Mucosa of descending colon (tissue), 3 donors: ENCODE measurements at regions not wholly inside any gene's neighbourhood (a gene's known extent, or its start where the extent isn't known, plus 50 kb on each side); places are given as distances from the start of the nearest gene placed in this dataset.

Source experiments
- ATAC-seq: fragments of 200-7000 bp; cut with Tn5 transposase; one replicate; pipeline ENCODE4 v1.9.1; 2020; ENCODE audit warnings: mild to moderate bottlenecking, moderate library complexity
- DNase-seq, 3 donors: peaks; one replicate each; pipeline ENCODE4 v3.0.0-alpha.2; 2020
- H3K36me3 ChIP-seq: fragments of 200-600 bp; one replicate; pipeline ENCODE4 v1.8.0; 2021; ENCODE audit warnings: low read depth, mild to moderate bottlenecking
- H3K4me1 ChIP-seq: fragments of 200-600 bp; one replicate; pipeline ENCODE4 v1.8.0; 2021; ENCODE audit warnings: low read depth, mild to moderate bottlenecking
- H3K4me3 ChIP-seq: fragments of 200-600 bp; one replicate; pipeline ENCODE4 v1.8.0; 2021; ENCODE audit warnings: mild to moderate bottlenecking
- H3K9me3 ChIP-seq: fragments of 200-600 bp; one replicate; pipeline ENCODE4 v1.8.0; 2021; ENCODE audit warnings: mild to moderate bottlenecking
- CTCF ChIP-seq: fragments of 200-600 bp; IDR thresholded peaks from one replicate; pipeline ENCODE4 v1.8.0; 2022; ENCODE audit warnings: antibody characterized with exemption, mild to moderate bottlenecking
- intact Hi-C, 2 donors: fragments of 100-400 bp; cut with DNase I in 1 of 2; cut with micrococcal nuclease in 1 of 2; formaldehyde crosslinking; loops; one replicate each; pipeline versions ENCODE4 v1.11.0 to v1.11.1; 2022; cut with DNase I, micrococcal nuclease
- donor health status: DM: no; HTN: no; CAD: no; lungs with moderate emphysema.
- donor health status: DM: no; HTN: no; CAD: no.
- donor health status: DM: no; HTN: yes; CAD: no.

DNA sequence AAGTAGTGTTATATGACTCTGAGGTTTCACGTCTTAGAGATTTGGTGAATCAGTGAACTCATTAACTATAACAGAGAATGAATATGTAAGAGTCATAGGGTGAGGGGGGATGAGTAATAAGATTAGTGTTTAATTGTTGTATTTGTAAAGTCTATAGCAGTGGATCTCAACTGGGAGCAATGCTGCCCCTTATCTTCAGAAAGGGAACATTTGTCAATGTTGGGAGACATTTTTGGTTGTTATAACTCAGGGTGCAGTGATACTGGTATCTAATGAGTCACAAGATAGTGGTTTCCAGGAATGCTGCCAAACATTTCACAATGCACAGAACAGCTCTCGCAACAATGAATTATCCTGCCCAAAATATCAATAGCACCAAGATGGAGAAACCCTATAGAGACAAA, 1193.7 kb downstream of the GALC start:
- ATAC-seq, result no peak

GRCh38 chr14:86798330-86798729, 1194.7 kb downstream of the GALC start:
- H3K9me3 ChIP-seq, result peaks cover 4% of the 10 kb centered on the region
- H3K4me1 ChIP-seq, result no peaks in the 10 kb centered on the region
- intact Hi-C loops, result no loop called here
- no peaks in the 10 kb centered on the region for H3K36me3 ChIP-seq
- ATAC-seq, result no peak
- DNase-seq, result no peak
- no peak overlapping the region for H3K4me3 ChIP-seq
- no peak for TF ChIP-seq CTCF

More for the DNA sequence above, 1193.7 kb downstream of the GALC start:
- DNase-seq, result no peak
- TF ChIP-seq CTCF, result no peak
- no peaks in the 10 kb centered on the region for H3K36me3 ChIP-seq
- no peak overlapping the region for H3K4me3 ChIP-seq
- intact Hi-C loops, result no loop called here
- H3K9me3 ChIP-seq, result peaks cover 4% of the 10 kb centered on the region
- no peaks in the 10 kb centered on the region for H3K4me1 ChIP-seq

- no peaks in the 10 kb centered on the region for H3K36me3 ChIP-seq
- DNase-seq (no peak), ATAC-seq (no peak)
- intact Hi-C loops, result no loop called here
- peaks cover 4% of the 10 kb centered on the region for H3K9me3 ChIP-seq
- no peak overlapping the region for H3K4me3 ChIP-seq
- H3K4me1 ChIP-seq, result no peaks in the 10 kb centered on the region
- TF ChIP-seq CTCF, result no peak
These were observed 1196.0 kb downstream of the GALC start for GRCh38 chr14:86797075-86797351.

DNA sequence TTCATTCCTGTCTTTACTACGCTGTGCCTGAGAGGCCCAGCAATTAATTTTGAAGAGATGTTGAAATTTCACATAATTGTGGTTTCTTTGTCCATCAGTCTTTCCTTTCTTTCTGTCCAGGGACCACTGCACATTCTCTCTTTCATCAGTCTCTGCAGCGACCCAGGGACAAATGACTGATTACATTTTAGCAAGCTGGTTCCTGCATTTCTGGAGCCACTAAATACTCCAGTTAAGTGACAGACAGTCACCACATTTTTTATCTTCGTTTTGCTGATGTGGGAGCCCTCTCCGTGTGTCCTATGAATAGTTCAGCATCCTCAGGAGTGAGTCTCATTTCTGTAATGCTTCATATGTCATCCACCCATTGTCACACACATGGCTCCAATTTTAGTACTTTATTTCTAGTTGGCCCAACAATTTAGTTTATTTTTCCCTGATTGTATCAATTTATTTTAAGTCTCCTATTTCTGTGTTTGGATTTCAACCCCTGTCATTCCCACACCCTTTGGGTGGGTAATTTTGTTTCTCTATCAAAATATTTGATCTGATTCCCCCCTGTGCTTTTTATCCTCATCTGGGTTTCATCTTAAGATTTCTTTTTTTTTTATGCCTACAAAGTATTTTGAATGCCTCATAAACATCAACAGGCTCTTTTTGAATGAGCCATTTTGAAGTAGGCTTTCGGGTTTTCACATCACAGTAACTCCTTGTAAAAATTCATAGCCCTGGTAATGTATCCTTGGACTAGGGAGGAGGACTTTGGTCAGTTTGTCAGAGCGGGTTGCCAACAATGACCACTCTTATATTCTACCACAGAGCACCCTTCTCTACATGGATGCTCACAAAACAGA, 1196.5 kb downstream of the GALC start:
- Histone ChIP-seq H3K36me3 (no peaks in the 10 kb centered on the region), H3K9me3 (peaks cover 4% of the 10 kb centered on the region), H3K4me1 (no peaks in the 10 kb centered on the region), H3K4me3 (no peak overlapping the region)
- intact Hi-C loops, result no loop called here
- no peak for ATAC-seq
- no peak for TF ChIP-seq CTCF
- no peak for DNase-seq

- ATAC-seq (no peak), DNase-seq (no peak)
- Histone ChIP-seq H3K4me1 (no peaks in the 10 kb centered on the region), H3K9me3 (peaks cover 4% of the 10 kb centered on the region), H3K4me3 (no peak overlapping the region), H3K36me3 (no peaks in the 10 kb centered on the region)
- TF ChIP-seq CTCF, result no peak
- intact Hi-C loops, result no loop called here
These were observed 1198.3 kb downstream of the GALC start for GRCh38 chr14:86794689-86795088.
